HepG2 (cell line): ENCODE measurements at regions not wholly inside any gene's neighbourhood (a gene's known extent, or its start where the extent isn't known, plus 50 kb on each side); places are given as distances from the start of the nearest gene placed in this dataset.

Experiments
- JUND ChIP-seq: sonication (generic); formaldehyde crosslinking; IDR thresholded peaks from 2 replicates; pipeline ENCODE4 v1.8.0; 2022; ENCODE audit warnings: mild to moderate bottlenecking, missing genetic modification reagents
- PHF8 ChIP-seq: sonication (generic); formaldehyde crosslinking; IDR thresholded peaks from 2 replicates; pipeline ENCODE4 v1.5.0; 2020; ENCODE audit warnings: missing genetic modification reagents
- POLR2A ChIP-seq, 2 experiments: IDR thresholded peaks; 2 replicates each; pipeline ENCODE4 v1.6.1; 2011; ENCODE audit warnings: low read depth in 2 of 2, low read length in 2 of 2, mild to moderate bottlenecking in 1 of 2, moderate library complexity in 1 of 2; ENCODE audit not compliant: insufficient read depth in 1 of 2
- POLR2AphosphoS5 ChIP-seq: IDR thresholded peaks from 2 replicates; pipeline ENCODE4 v1.6.1; 2012; ENCODE audit warnings: low read depth, low read length
- SRF ChIP-seq: IDR thresholded peaks from 2 replicates; pipeline ENCODE4 v1.6.1; 2011; ENCODE audit warnings: mild to moderate bottlenecking, low read depth, low read length, moderate library complexity
- TEAD2 ChIP-seq: sonication (generic); formaldehyde crosslinking; IDR thresholded peaks from 2 replicates; pipeline ENCODE4 v1.9.0; 2021; ENCODE audit warnings: missing genetic modification reagents
- ZNF362 ChIP-seq: sonication (generic); formaldehyde crosslinking; IDR thresholded peaks from 2 replicates; pipeline ENCODE4 v1.4.0; 2020; ENCODE audit warnings: missing genetic modification reagents, mild to moderate bottlenecking, borderline replicate concordance
- ZNF407 ChIP-seq: sonication (generic); formaldehyde crosslinking; IDR thresholded peaks from one replicate; pipeline ENCODE4 v1.5.1; 2020; ENCODE audit warnings: mild to moderate bottlenecking, missing genetic modification reagents; ENCODE audit errors: not compliant biosample characterization
- ZNF776 ChIP-seq: sonication (generic); formaldehyde crosslinking; IDR thresholded peaks from 2 replicates; pipeline ENCODE4 v1.4.0; 2020; ENCODE audit warnings: mild to moderate bottlenecking, missing genetic modification reagents
- TF ChIP-seq, protein P1 (sequence below): sonication (generic); formaldehyde crosslinking; IDR thresholded peaks from 2 replicates; pipeline ENCODE4 v1.4.0; 2020; ENCODE audit warnings: missing genetic modification reagents
- TF ChIP-seq, protein P2 (sequence below): sonication (generic); formaldehyde crosslinking; IDR thresholded peaks from 2 replicates; pipeline ENCODE4 v1.4.0; 2020; ENCODE audit warnings: missing genetic modification reagents, mild to moderate bottlenecking, borderline replicate concordance

DNA sequence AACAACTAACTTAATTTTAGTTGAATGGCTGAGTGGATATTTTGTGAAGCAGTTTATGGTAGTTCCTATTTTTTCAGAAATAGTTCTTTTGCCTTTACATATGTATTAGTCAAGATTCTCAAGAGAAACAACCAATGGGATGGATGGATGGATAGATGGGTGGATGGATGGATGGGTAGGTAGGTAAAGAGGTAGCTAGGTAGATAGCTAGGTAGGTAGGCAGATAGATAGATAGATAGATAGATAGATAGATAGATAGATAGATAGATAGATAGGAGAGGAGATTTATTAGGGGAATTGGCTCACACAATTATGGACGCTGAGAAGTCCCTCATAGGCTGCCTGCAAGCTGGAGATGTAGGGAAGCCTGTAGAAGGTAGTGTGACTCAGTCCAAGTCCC lies 74.0 kb upstream of the NUDT6 start:
- TF ChIP-seq ZNF407 (CRISPR knock-in tag) (no peak), TEAD2 (no peak), POLR2AphosphoS5 (no peak), POLR2A (IDR thresholded peaks at IDR 0.05; ENCODE audit: insufficient read depth in 1 of 2, low read depth in 2 of 2, low read length in 2 of 2) (no peak), ZNF362 (CRISPR knock-in tag) (no peak), PHF8 (CRISPR knock-in tag) (no peak), JUND (no peak), ZNF776 (CRISPR knock-in tag) (no peak), SRF (no peak)
- TF ChIP-seq, protein P1, sequence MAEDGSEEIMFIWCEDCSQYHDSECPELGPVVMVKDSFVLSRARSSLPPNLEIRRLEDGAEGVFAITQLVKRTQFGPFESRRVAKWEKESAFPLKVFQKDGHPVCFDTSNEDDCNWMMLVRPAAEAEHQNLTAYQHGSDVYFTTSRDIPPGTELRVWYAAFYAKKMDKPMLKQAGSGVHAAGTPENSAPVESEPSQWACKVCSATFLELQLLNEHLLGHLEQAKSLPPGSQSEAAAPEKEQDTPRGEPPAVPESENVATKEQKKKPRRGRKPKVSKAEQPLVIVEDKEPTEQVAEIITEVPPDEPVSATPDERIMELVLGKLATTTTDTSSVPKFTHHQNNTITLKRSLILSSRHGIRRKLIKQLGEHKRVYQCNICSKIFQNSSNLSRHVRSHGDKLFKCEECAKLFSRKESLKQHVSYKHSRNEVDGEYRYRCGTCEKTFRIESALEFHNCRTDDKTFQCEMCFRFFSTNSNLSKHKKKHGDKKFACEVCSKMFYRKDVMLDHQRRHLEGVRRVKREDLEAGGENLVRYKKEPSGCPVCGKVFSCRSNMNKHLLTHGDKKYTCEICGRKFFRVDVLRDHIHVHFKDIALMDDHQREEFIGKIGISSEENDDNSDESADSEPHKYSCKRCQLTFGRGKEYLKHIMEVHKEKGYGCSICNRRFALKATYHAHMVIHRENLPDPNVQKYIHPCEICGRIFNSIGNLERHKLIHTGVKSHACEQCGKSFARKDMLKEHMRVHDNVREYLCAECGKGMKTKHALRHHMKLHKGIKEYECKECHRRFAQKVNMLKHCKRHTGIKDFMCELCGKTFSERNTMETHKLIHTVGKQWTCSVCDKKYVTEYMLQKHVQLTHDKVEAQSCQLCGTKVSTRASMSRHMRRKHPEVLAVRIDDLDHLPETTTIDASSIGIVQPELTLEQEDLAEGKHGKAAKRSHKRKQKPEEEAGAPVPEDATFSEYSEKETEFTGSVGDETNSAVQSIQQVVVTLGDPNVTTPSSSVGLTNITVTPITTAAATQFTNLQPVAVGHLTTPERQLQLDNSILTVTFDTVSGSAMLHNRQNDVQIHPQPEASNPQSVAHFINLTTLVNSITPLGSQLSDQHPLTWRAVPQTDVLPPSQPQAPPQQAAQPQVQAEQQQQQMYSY (CRISPR knock-in tag), result no peak
- TF ChIP-seq, protein P2, sequence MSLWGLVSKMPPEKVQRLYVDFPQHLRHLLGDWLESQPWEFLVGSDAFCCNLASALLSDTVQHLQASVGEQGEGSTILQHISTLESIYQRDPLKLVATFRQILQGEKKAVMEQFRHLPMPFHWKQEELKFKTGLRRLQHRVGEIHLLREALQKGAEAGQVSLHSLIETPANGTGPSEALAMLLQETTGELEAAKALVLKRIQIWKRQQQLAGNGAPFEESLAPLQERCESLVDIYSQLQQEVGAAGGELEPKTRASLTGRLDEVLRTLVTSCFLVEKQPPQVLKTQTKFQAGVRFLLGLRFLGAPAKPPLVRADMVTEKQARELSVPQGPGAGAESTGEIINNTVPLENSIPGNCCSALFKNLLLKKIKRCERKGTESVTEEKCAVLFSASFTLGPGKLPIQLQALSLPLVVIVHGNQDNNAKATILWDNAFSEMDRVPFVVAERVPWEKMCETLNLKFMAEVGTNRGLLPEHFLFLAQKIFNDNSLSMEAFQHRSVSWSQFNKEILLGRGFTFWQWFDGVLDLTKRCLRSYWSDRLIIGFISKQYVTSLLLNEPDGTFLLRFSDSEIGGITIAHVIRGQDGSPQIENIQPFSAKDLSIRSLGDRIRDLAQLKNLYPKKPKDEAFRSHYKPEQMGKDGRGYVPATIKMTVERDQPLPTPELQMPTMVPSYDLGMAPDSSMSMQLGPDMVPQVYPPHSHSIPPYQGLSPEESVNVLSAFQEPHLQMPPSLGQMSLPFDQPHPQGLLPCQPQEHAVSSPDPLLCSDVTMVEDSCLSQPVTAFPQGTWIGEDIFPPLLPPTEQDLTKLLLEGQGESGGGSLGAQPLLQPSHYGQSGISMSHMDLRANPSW (CRISPR knock-in tag), result no peak
